Astrocyte (in vitro differentiated cells and primary cell): ENCODE measurements at regions not wholly inside any gene's neighbourhood (a gene's known extent, or its start where the extent isn't known, plus 50 kb on each side); places are given as distances from the start of the nearest gene placed in this dataset.
"Not testable (repeated sequence)": the region's sequence is repeated elsewhere in the genome, so short reads cannot be mapped to it uniquely, and the experiment has no call there.

ENCODE experiments used
- DNase-seq: peaks from one replicate; pipeline ENCODE4 v3.0.0-alpha.2; 2010; ENCODE audit warnings: low read depth
- FAIRE-seq: peaks from 2 replicates; lab custom pipeline; 2011; peaks lifted over from hg19 to GRCh38; lab: Jason Lieb, UNC
- H2AFZ ChIP-seq: 2 replicates; pipeline ENCODE4 v1.6.0; 2012; ENCODE audit warnings: low read depth, low read length, inconsistent platforms
- H3K27ac ChIP-seq: 2 replicates; pipeline ENCODE4 v1.5.1; 2011; ENCODE audit warnings: low read depth, low read length, inconsistent platforms
- H3K27me3 ChIP-seq: 2 replicates; pipeline ENCODE4 v1.6.0; 2011; ENCODE audit warnings: low read length, inconsistent platforms; ENCODE audit not compliant: insufficient read depth
- H3K36me3 ChIP-seq: 2 replicates; pipeline ENCODE4 v1.5.1; 2011; ENCODE audit warnings: low read length, inconsistent platforms; ENCODE audit not compliant: insufficient read depth
- H3K4me1 ChIP-seq: 2 replicates; pipeline ENCODE4 v1.5.1; 2011; ENCODE audit warnings: low read length, inconsistent platforms; ENCODE audit not compliant: insufficient read depth
- H3K4me2 ChIP-seq: 2 replicates; pipeline ENCODE4 v1.6.0; 2012; ENCODE audit warnings: low read length, inconsistent platforms
- H3K4me3 ChIP-seq: 2 replicates; pipeline ENCODE4 v1.5.1; 2011; ENCODE audit warnings: low read depth, mild to moderate bottlenecking, low read length, inconsistent platforms; ENCODE audit not compliant: insufficient read depth
- H3K79me2 ChIP-seq: 2 replicates; pipeline ENCODE4 v1.6.0; 2012; ENCODE audit warnings: mild to moderate bottlenecking, low read length, inconsistent platforms; ENCODE audit not compliant: insufficient read depth
- H3K9ac ChIP-seq: 2 replicates; pipeline ENCODE4 v1.6.0; 2012; ENCODE audit warnings: mild to moderate bottlenecking, low read length, inconsistent platforms
- H3K9me3 ChIP-seq: 2 replicates; pipeline ENCODE4 v1.5.1; 2012; ENCODE audit warnings: low read depth, mild to moderate bottlenecking, low read length, inconsistent platforms; ENCODE audit not compliant: insufficient read depth
- H4K20me1 ChIP-seq: 2 replicates; pipeline ENCODE4 v1.6.0; 2012; ENCODE audit warnings: low read length, inconsistent platforms; ENCODE audit not compliant: insufficient read depth
- H3K27ac Mint-ChIP-seq: one replicate; pipeline ENCODE4 v1.8.0; 2021; ENCODE audit warnings: mild to moderate bottlenecking, mixed read lengths; ENCODE audit not compliant: unreplicated experiment
- H3K27me3 Mint-ChIP-seq: one replicate; pipeline ENCODE4 v1.8.0; 2021; ENCODE audit warnings: low read depth, mixed read lengths; ENCODE audit not compliant: unreplicated experiment
- H3K36me3 Mint-ChIP-seq: one replicate; pipeline ENCODE4 v1.8.0; 2021; ENCODE audit warnings: low read depth, mixed read lengths; ENCODE audit not compliant: unreplicated experiment
- H3K4me1 Mint-ChIP-seq: one replicate; pipeline ENCODE4 v1.8.0; 2021; ENCODE audit warnings: low read depth, mixed read lengths; ENCODE audit not compliant: unreplicated experiment
- H3K4me3 Mint-ChIP-seq: one replicate; pipeline ENCODE4 v1.8.0; 2021; ENCODE audit warnings: mild to moderate bottlenecking, moderate library complexity, mixed read lengths; ENCODE audit not compliant: unreplicated experiment
- H3K9me3 Mint-ChIP-seq: one replicate; pipeline ENCODE4 v1.8.0; 2021; ENCODE audit warnings: mild to moderate bottlenecking, mixed read lengths; ENCODE audit not compliant: unreplicated experiment
- EZH2 ChIP-seq: IDR thresholded peaks from 2 replicates; pipeline ENCODE4 v1.6.1; 2012; ENCODE audit warnings: mild to moderate bottlenecking, low read length, inconsistent platforms; ENCODE audit not compliant: insufficient read depth
- TF ChIP-seq, protein P1 (sequence below): IDR thresholded peaks from 2 replicates; pipeline ENCODE4 v1.5.1; 2011; ENCODE audit warnings: low read depth, mild to moderate bottlenecking, inconsistent platforms, low read length, moderate library complexity; ENCODE audit not compliant: insufficient read depth

DNA sequence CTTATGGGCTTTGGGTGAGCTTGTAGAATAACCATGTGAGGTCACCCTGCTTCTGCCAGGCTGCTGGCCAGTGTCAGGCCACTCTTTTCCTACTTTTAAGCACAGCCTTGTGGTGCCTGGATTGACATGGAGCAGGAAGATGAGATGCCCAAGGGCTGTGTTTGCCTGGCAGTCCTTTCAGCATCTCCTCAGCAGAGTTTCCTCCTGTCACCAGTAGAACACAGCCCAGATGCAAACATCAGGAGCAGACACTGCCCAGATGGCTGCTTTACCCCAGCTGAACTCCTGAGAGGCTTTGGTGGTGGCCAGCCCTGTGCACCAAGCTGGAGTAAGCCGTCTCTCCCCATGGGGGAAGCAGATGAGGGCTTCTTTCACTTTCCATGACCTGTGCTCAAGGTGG, 332.0 kb upstream of the FRG2C start:
- H4K20me1 ChIP-seq, DNase-seq, FAIRE-seq, H3K4me1 Mint-ChIP-seq, H3K36me3 Mint-ChIP-seq, H3K4me2 ChIP-seq, H3K27me3 ChIP-seq, H3K36me3 ChIP-seq, H3K27ac ChIP-seq, H3K9ac ChIP-seq, H2AFZ ChIP-seq, H3K4me1 ChIP-seq, H3K27ac Mint-ChIP-seq, H3K4me3 Mint-ChIP-seq, H3K4me3 ChIP-seq, H3K9me3 Mint-ChIP-seq, H3K79me2 ChIP-seq, H3K9me3 ChIP-seq: not testable (repeated sequence)
- H3K27me3 Mint-ChIP-seq = peaks cover 42% of the 10 kb centered on the region

DNA sequence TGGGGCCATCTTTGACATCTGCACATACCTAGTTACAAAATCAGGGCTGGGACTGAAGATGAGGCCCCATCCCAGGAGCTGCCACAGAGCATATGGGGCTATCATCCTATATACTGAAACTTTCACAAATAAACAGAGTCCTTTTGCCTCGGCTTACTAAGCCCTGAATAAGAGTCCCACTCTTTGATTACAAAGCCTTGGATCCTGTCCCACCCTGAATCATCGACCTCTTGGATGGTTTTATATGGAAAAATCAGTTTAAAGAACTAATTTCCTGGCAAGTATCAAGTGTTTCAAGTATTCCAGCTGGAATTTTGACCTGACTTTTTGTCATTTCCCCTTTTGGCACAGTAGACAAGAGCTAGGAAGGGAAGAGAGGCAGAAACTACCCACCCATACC, 331.3 kb upstream of the FRG2C start:
- H3K9ac ChIP-seq = no peak overlapping the region
- no peaks in the 10 kb centered on the region for H4K20me1 ChIP-seq
- peaks cover 2% of the 10 kb centered on the region for H3K27me3 ChIP-seq
- no peaks in the 10 kb centered on the region for H3K4me1 ChIP-seq
- H3K4me1 Mint-ChIP-seq = no peaks in the 10 kb centered on the region
- H3K4me2 ChIP-seq = no peak overlapping the region
- no peak overlapping the region for H2AFZ ChIP-seq
- H3K36me3 Mint-ChIP-seq = no peaks in the 10 kb centered on the region
- H3K27ac ChIP-seq = no peak overlapping the region
- peak; percentile 29 for FAIRE-seq
- H3K4me3 Mint-ChIP-seq = no peak overlapping the region
- no peak overlapping the region for H3K4me3 ChIP-seq
- TF ChIP-seq, protein P1, sequence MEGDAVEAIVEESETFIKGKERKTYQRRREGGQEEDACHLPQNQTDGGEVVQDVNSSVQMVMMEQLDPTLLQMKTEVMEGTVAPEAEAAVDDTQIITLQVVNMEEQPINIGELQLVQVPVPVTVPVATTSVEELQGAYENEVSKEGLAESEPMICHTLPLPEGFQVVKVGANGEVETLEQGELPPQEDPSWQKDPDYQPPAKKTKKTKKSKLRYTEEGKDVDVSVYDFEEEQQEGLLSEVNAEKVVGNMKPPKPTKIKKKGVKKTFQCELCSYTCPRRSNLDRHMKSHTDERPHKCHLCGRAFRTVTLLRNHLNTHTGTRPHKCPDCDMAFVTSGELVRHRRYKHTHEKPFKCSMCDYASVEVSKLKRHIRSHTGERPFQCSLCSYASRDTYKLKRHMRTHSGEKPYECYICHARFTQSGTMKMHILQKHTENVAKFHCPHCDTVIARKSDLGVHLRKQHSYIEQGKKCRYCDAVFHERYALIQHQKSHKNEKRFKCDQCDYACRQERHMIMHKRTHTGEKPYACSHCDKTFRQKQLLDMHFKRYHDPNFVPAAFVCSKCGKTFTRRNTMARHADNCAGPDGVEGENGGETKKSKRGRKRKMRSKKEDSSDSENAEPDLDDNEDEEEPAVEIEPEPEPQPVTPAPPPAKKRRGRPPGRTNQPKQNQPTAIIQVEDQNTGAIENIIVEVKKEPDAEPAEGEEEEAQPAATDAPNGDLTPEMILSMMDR = no peak
- no peak for TF ChIP-seq EZH2
- DNase-seq = peak; percentile 65
- no peak overlapping the region for H3K27ac Mint-ChIP-seq
- H3K36me3 ChIP-seq = no peaks in the 10 kb centered on the region
- no peaks in the 10 kb centered on the region for H3K9me3 ChIP-seq
- peaks cover 2% of the 10 kb centered on the region for H3K9me3 Mint-ChIP-seq
- no peaks in the 10 kb centered on the region for H3K79me2 ChIP-seq
- peaks cover 38% of the 10 kb centered on the region for H3K27me3 Mint-ChIP-seq

DNA sequence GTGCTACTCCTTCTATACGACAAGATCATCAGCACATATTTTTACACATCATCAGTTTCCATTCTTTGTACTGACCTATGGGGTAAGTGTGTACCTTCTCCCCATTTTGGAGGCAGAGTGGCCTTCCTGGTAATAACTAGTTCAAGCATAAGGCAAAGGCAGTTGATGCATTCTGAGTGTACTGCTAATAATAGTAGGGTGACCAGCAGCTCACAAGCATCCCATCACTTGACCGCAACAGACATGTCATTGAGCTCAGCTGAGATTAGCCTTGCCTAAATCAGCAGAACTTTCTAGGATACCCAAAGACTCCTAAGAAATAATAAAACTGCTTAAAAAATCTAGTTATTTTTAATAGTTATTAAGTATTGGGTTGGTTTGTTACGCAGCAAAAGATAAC, 329.8 kb upstream of the FRG2C start:
- Mint-ChIP-seq H3K4me1 (no peaks in the 10 kb centered on the region), H3K36me3 (no peaks in the 10 kb centered on the region), H3K27ac (no peak overlapping the region), H3K27me3 (peaks cover 27% of the 10 kb centered on the region), H3K9me3 (peaks cover 2% of the 10 kb centered on the region), H3K4me3 (no peak overlapping the region)
- DNase-seq = no peak
- Histone ChIP-seq H3K27ac (no peak overlapping the region), H3K79me2 (no peaks in the 10 kb centered on the region), H3K4me1 (no peaks in the 10 kb centered on the region), H3K9me3 (no peaks in the 10 kb centered on the region), H3K36me3 (no peaks in the 10 kb centered on the region), H3K4me3 (no peak overlapping the region), H3K27me3 (peaks cover 2% of the 10 kb centered on the region), H3K9ac (no peak overlapping the region), H3K4me2 (no peak overlapping the region), H2AFZ (no peak overlapping the region), H4K20me1 (no peaks in the 10 kb centered on the region)
- no peak for TF ChIP-seq EZH2
- TF ChIP-seq, protein P1 = no peak
- no peak for FAIRE-seq
